Right lobe of liver (tissue), 4 donors: ENCODE measurements at regions not wholly inside any gene's neighbourhood (a gene's known extent, or its start where the extent isn't known, plus 50 kb on each side); places are given as distances from the start of the nearest gene placed in this dataset.

Experiments
- CTCF ChIP-seq, 4 donors: fragments of 200-600 bp in 3 of 4; fragments of 450-650 bp in 1 of 4; IDR thresholded peaks; one replicate each; pipeline versions ENCODE4 v1.5.1 to v1.8.0; 2016 to 2022; ENCODE audit warnings: antibody characterized with exemption in 4 of 4, mild to moderate bottlenecking in 2 of 4
- POLR2A ChIP-seq: fragments of 450-650 bp; IDR thresholded peaks from one replicate; pipeline ENCODE4 v1.6.1; 2017; ENCODE audit warnings: antibody characterized with exemption, mild to moderate bottlenecking
- donor health status: DM: no; HTN: no; CAD: no.
- donor health status: DM: no; HTN: no; CAD: no.
- donor health status: DM: no; HTN: yes; CAD: no.

- TF ChIP-seq CTCF (IDR thresholded peaks at IDR 0.05), result no peak
- no peak for TF ChIP-seq POLR2A
Observed at GRCh38 chr10:63751836-63752235, 230.6 kb downstream of the REEP3 start.
